ENCODE measurements at regions not wholly inside any gene's neighbourhood (a gene's known extent, or its start where the extent isn't known, plus 50 kb on each side); places are given as distances from the start of the nearest gene placed in this dataset.

GRCh38 chr7:130959743-130960207 is 225.8 kb upstream of the KLF14 start (continued):
- TF ChIP-seq YY1 (IDR thresholded peaks at IDR 0.05; ENCODE audit: extremely low read depth, insufficient replicate concordance, low read depth, low read length): no peak
- peak; percentile 37; the same call in 1 of the 2 replicates for TF ChIP-seq CBX3 (IDR thresholded peaks at IDR 0.05; ENCODE audit: low read depth)
- no peak for TF ChIP-seq JUND (IDR thresholded peaks at IDR 0.05)

GRCh38 chr7:130960208-130960988 is 226.4 kb upstream of the KLF14 start:
- Histone ChIP-seq H3K79me2 (ENCODE audit: insufficient read depth, low read length) (peaks cover 85% of the 10 kb centered on the region), H3K27ac (ENCODE audit: low read depth, low read length) (peak overlapping the region; percentile 91), H4K20me1 (ENCODE audit: insufficient read depth) (no peaks in the 10 kb centered on the region), H3K4me3 (replicated peaks in 1 of 2; ENCODE audit: low read depth in 1 of 2, low read length in 2 of 2) (peak overlapping the region; percentile 57 to 64), H3K4me2 (ENCODE audit: low read length) (peak overlapping the region; percentile 84), H3K36me3 (ENCODE audit: control insufficient read depth in 1 of 2, insufficient read depth in 2 of 2, low read length in 2 of 2) (peaks cover 11 to 23% of the 10 kb centered on the region in 2 experiments; a peak in 3 of 4 replicates), H3K9me3 (ENCODE audit: control insufficient read depth in 1 of 2, insufficient read depth in 1 of 2, low read depth in 1 of 2, low read length in 2 of 2) (no peaks in the 10 kb centered on the region), H3K9me2 (ENCODE audit: insufficient read depth) (no peaks in the 10 kb centered on the region), H2AFZ (ENCODE audit: low read depth, low read length, poor library complexity, severe bottlenecking) (no peak overlapping the region), H3K4me1 (ENCODE audit: control insufficient read depth in 1 of 2, insufficient read depth in 2 of 2, low read length in 2 of 2) (peaks cover 55 to 90% of the 10 kb centered on the region in 2 experiments), H3K9ac (ENCODE audit: low read length) (peak overlapping the region; percentile 86), H3K27me3 (ENCODE audit: insufficient read depth, low read length) (no peaks in the 10 kb centered on the region)
- CTCF ChIA-PET: interaction anchor here (0.9 to 2.7 kb wide), 11 partner anchors 11 to 80 kb away, joined by 3 to 16 read pairs (median 9); no protein-coding TSS in a partner anchor
- POLR2A ChIA-PET: interaction anchor here (0.5 to 4.2 kb wide), 23 partner anchors 9 to 84 kb away, joined by 3 to 30 read pairs (median 4); no protein-coding TSS in a partner anchor
- peak; percentile 64 for TF ChIP-seq FOSL1 (IDR thresholded peaks at IDR 0.05; ENCODE audit: low read depth)
- TF ChIP-seq ELF1 (IDR thresholded peaks at IDR 0.05; ENCODE audit: borderline replicate concordance, low read depth): no peak
- TF ChIP-seq SP1 (IDR thresholded peaks at IDR 0.05; ENCODE audit: low read depth): peak; percentile 84
- peak; percentile 78; the same call in 1 of the 2 replicates for TF ChIP-seq MAX (IDR thresholded peaks at IDR 0.05)
- TF ChIP-seq SIN3A (IDR thresholded peaks at IDR 0.05; ENCODE audit: low read depth): peak; percentile 46; the same call in 1 of the 2 replicates
- TF ChIP-seq CBX3 (IDR thresholded peaks at IDR 0.05; ENCODE audit: low read depth): no peak
- peak; percentile 73 for TF ChIP-seq JUND (IDR thresholded peaks at IDR 0.05)
- TF ChIP-seq TCF7L2 (IDR thresholded peaks at IDR 0.05; ENCODE audit: borderline replicate concordance, extremely low read depth, insufficient read depth, insufficient read length): peak; percentile 50
- peak; percentile 6; the same call in 1 of the 2 replicates for TF ChIP-seq RAD21 (IDR thresholded peaks at IDR 0.05; ENCODE audit: low read depth)
- 0 out of 2 replicates have a peak, but pooled peaks have one; percentile 32 for TF ChIP-seq EGR1 (IDR thresholded peaks at IDR 0.05; ENCODE audit: low read depth)
- TF ChIP-seq POLR2AphosphoS5 (IDR thresholded peaks at IDR 0.05; ENCODE audit: low read depth, low read length): peak; percentile 67
- TF ChIP-seq POLR2A (IDR thresholded peaks at IDR 0.05; ENCODE audit: borderline replicate concordance, extremely low read depth, insufficient read depth, insufficient read length): no peak
- TF ChIP-seq YY1 (IDR thresholded peaks at IDR 0.05; ENCODE audit: extremely low read depth, insufficient replicate concordance, low read depth, low read length): peak; percentile 81
- TF ChIP-seq CEBPB (IDR thresholded peaks at IDR 0.05; ENCODE audit: low read depth): peak; percentile 93
- no peak for TF ChIP-seq SRF (IDR thresholded peaks at IDR 0.05; ENCODE audit: low read depth)
- ATAC-seq (peak; percentile 47), DNase-seq (ENCODE audit: low read depth, low spot score) (peak; percentile 87)
- BruUV-seq (replicated peaks): TSS peak; percentile 79
- RAD21 ChIA-PET (ENCODE audit: low non-redundant PET in 1 of 2, low total read pairs in 2 of 2, uncharacterized antibody in 2 of 2, unreplicated experiment in 2 of 2): interaction anchor here in 1 of 2 experiments (1.2 kb wide), 1 partner anchor 80 kb away, joined by 3 read pairs; no protein-coding TSS in a partner anchor
- intact Hi-C loops (cut with micrococcal nuclease): loop anchor here (2.0 kb wide), 3 partner anchors 48 to 64 kb away; no protein-coding TSS in a partner anchor
